PFSK-1 (cell line): ENCODE measurements at regions not wholly inside any gene's neighbourhood (a gene's known extent, or its start where the extent isn't known, plus 50 kb on each side); places are given as distances from the start of the nearest gene placed in this dataset.

Experiments used
- FOXP2 ChIP-seq: optimal IDR thresholded peaks from 2 replicates; pipeline ENCODE3; 2011; ENCODE audit warnings: borderline replicate concordance, control low read depth, inconsistent platforms; ENCODE audit not compliant: insufficient read depth; ENCODE audit errors: extremely low read length, extremely low read depth
- POLR2AphosphoS5 ChIP-seq: IDR thresholded peaks from 2 replicates; pipeline ENCODE4 v1.6.1; 2012; ENCODE audit warnings: low read depth, mild to moderate bottlenecking, control low read depth, low read length, moderate library complexity
- REST ChIP-seq, 2 experiments: IDR thresholded peaks; 2 replicates each; pipeline versions ENCODE4 v1.6.1 to v1.8.0; 2011 to 2012; ENCODE audit warnings: low read depth in 2 of 2, low read length in 2 of 2, control low read depth in 1 of 2, inconsistent platforms in 1 of 2, mild to moderate bottlenecking in 1 of 2, moderate library complexity in 1 of 2; ENCODE audit not compliant: insufficient read depth in 1 of 2
- SIN3A ChIP-seq: IDR thresholded peaks from 2 replicates; pipeline ENCODE4 v1.6.1; 2012; ENCODE audit warnings: mild to moderate bottlenecking, low read length, moderate library complexity, borderline replicate concordance; ENCODE audit not compliant: insufficient read depth
- TAF1 ChIP-seq: IDR thresholded peaks from 2 replicates; pipeline ENCODE4 v1.6.1; 2012; ENCODE audit warnings: low read length, control low read depth, borderline replicate concordance; ENCODE audit not compliant: insufficient read depth

GRCh38 chr7:42831006-42831717 lies 80.7 kb downstream of the C7orf25 start:
- TF ChIP-seq SIN3A (no peak), POLR2AphosphoS5 (no peak), REST (IDR thresholded peaks at IDR 0.05; ENCODE audit: insufficient read depth in 1 of 2, low read depth in 2 of 2, low read length in 2 of 2) (no peak), TAF1 (no peak), FOXP2 (no peak)

GRCh38 chr7:42812779-42813178 lies 99.1 kb downstream of the C7orf25 start:
- TF ChIP-seq POLR2AphosphoS5 (no peak), REST (IDR thresholded peaks at IDR 0.05; ENCODE audit: insufficient read depth in 1 of 2, low read depth in 2 of 2, low read length in 2 of 2) (no peak), FOXP2 (no peak), SIN3A (no peak), TAF1 (no peak)

- TF ChIP-seq FOXP2 (no peak), SIN3A (no peak), REST (IDR thresholded peaks at IDR 0.05; ENCODE audit: insufficient read depth in 1 of 2, low read depth in 2 of 2, low read length in 2 of 2) (no peak), POLR2AphosphoS5 (no peak), TAF1 (no peak)
These were observed 106.3 kb downstream of the C7orf25 start for GRCh38 chr7:42805601-42806000.

- TF ChIP-seq POLR2AphosphoS5 (no peak), FOXP2 (no peak), TAF1 (no peak), REST (IDR thresholded peaks at IDR 0.05; ENCODE audit: insufficient read depth in 1 of 2, low read depth in 2 of 2, low read length in 2 of 2) (no peak), SIN3A (no peak)
These were observed 117.2 kb downstream of the C7orf25 start for GRCh38 chr7:42794673-42795072.

GRCh38 chr7:42792841-42793240 lies 119.0 kb downstream of the C7orf25 start:
- no peak for TF ChIP-seq TAF1
- TF ChIP-seq REST (IDR thresholded peaks at IDR 0.05; ENCODE audit: insufficient read depth in 1 of 2, low read depth in 2 of 2, low read length in 2 of 2): no peak
- TF ChIP-seq SIN3A: no peak
- no peak for TF ChIP-seq FOXP2
- no peak for TF ChIP-seq POLR2AphosphoS5
